ENCODE measurements at regions not wholly inside any gene's neighbourhood (a gene's known extent, or its start where the extent isn't known, plus 50 kb on each side); places are given as distances from the start of the nearest gene placed in this dataset.

DNA sequence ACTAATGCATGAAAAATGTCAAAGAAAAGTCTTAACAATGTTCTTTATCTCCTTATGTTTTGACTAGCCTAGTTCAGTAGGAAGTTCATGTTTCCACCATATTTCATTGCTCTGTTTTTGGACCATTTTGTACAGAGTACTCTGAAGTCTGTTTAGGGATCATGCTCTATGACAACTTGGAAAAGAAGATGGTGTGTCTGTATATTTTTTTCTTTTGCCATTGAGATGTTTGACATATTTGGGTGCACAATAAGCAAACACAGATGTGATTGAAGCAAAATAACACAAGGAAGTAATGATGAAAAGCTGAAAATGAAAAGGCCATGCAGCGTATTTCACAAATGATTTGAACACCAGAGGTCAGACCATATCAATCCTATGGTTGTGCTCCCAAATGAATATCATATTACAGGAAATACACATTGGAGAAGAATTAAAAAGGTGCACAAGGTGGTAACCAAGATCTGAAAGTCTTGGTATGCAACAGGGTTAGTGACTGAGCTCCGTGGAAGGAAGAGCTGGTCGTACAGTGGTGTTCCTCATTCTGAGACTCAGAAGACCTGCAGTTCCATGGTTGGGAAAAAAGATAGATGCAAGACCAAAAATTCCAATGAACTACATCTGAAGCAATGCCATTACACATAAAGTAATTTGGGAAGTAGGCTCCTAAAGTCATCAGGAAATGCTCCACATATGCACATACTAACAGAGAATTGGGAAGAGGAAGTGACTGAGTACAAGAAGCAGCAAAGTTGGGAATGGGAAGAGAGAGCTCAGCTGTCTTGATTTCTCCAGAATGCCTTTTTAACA, 463.5 kb downstream of the LMO4 start:
- Histone ChIP-seq H3K36me3 (ENCODE audit: control insufficient read depth in 4 of 4, insufficient read depth in 3 of 4, low read depth in 1 of 4, low read length in 3 of 4) (no peaks in the 10 kb centered on the region), H3K4me1 (ENCODE audit: control insufficient read depth in 4 of 4, insufficient read depth in 4 of 4, low read length in 3 of 4) (peaks cover 0 to 14% (median 13%) of the 10 kb centered on the region in 4 donors), H3K9me3 (ENCODE audit: control insufficient read depth in 4 of 4, low read length in 3 of 4) (no peaks in the 10 kb centered on the region), H3K9ac (ENCODE audit: low read depth in 1 of 2, low read length in 2 of 2) (no peak overlapping the region), H3K27me3 (ENCODE audit: control insufficient read depth in 4 of 4, insufficient read depth in 4 of 4, low read length in 3 of 4) (no peaks in the 10 kb centered on the region), H3K27ac (ENCODE audit: low read depth in 1 of 2, low read length in 2 of 2) (no peak overlapping the region), H3K4me3 (ENCODE audit: low read depth in 1 of 3, low read length in 3 of 3) (no peak overlapping the region)
- DNase-seq (ENCODE audit: low spot score), result no peak
- TF ChIP-seq, protein P1, sequence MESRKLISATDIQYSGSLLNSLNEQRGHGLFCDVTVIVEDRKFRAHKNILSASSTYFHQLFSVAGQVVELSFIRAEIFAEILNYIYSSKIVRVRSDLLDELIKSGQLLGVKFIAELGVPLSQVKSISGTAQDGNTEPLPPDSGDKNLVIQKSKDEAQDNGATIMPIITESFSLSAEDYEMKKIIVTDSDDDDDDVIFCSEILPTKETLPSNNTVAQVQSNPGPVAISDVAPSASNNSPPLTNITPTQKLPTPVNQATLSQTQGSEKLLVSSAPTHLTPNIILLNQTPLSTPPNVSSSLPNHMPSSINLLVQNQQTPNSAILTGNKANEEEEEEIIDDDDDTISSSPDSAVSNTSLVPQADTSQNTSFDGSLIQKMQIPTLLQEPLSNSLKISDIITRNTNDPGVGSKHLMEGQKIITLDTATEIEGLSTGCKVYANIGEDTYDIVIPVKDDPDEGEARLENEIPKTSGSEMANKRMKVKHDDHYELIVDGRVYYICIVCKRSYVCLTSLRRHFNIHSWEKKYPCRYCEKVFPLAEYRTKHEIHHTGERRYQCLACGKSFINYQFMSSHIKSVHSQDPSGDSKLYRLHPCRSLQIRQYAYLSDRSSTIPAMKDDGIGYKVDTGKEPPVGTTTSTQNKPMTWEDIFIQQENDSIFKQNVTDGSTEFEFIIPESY (IDR thresholded peaks at IDR 0.05), result no peak
- TF ChIP-seq RAD21 (IDR thresholded peaks at IDR 0.05), result peak in 1 of 2 donors; percentile 18
- WGBS, result 90% methylated on average over 3 of the region's 3 CpGs

DNA sequence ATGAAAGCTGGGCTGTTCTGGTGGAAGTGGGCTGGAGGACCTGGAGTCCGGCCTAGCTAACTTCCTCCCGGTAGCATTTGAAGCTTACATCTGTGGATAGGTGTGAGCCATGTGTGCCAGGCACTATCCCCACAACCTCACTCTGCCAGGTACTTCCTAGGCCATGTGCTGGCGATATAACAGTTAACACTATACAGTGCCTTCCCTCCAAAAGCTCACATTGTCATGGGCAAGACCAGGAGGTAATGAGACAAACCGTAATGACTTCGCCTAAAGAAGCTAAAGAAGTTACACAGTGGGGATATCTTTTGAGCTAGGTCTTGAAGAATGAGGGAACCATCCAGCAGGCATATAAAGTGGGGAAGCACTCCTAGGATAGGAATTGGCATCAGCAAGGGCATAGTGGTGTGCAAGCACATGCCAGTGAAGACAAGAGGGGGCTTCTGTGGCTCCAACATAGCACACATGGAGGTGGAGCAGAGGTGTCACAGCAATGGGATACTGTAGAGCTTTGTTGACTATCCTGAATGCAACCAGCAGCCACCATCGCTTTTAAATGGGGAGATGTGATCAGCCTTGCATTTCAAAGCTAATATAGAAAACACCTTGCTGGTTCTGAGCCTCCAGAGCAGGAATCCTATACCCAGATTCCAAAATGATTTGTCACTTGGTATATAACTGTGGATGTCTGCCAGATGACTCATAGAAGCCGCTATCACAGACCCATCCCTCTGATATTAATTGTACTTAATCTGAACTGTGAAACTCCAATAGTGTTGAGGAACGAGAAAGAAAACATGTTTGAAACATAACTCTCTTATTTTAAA, 466.3 kb downstream of the LMO4 start:
- 78% methylated on average over 8 of the region's 8 CpGs for WGBS
- DNase-seq (ENCODE audit: low spot score), result no peak
- TF ChIP-seq JUND (IDR thresholded peaks at IDR 0.05) (peak in 1 of 2 donors; percentile 32), SP1 (IDR thresholded peaks at IDR 0.05) (no peak), GABPA (IDR thresholded peaks at IDR 0.05 in 1 of 2, conservative IDR thresholded peaks at IDR 0.05 in 1 of 2) (no peak), RAD21 (IDR thresholded peaks at IDR 0.05) (no peak)

DNA sequence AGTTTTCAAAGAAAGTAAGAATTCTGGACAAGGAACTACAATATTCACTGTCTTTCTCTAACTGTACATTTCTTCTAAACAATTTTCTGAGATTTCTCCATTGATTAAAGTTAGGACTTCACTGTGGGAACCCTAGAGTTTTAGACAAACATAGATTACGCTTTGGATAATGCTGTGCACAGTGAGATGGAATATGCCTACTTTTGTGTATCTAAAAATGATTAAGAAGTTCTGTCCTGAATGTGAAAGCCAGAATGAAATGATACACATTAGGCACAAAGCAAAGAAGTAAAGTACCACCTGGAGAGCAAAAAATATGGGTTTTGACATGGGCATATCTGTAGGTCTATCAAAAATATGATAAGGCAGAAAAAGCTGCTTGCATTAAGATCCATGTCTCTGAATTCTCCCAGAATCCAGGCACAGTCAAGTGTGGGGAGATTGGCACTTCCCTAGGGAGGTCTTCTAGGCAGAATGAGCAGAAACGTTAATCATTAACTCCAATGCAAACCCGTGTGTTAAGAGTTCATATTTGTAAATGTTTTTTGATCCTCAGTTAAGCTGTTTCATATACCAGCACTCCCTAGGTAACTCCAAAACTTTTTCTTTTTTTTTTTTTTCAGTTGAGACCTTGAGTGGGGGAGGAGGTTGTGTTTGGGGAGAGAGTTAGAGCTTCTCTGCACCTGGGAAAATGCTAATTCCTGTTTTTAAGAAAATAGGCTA, 467.1 kb downstream of the LMO4 start:
- H3K4me3 ChIP-seq (ENCODE audit: low read depth in 1 of 3, low read length in 3 of 3), result no peak overlapping the region
- 29% methylated on average over 3 of the region's 3 CpGs for WGBS
- H3K27ac ChIP-seq (ENCODE audit: low read depth in 1 of 2, low read length in 2 of 2), result peak overlapping the region; percentile 25 to 54
- no peaks in the 10 kb centered on the region for H3K9me3 ChIP-seq (ENCODE audit: control insufficient read depth in 4 of 4, low read length in 3 of 4)
- DNase-seq (ENCODE audit: low spot score), result no peak
- H3K4me1 ChIP-seq (ENCODE audit: control insufficient read depth in 4 of 4, insufficient read depth in 4 of 4, low read length in 3 of 4), result peaks cover 0 to 14% (median 13%) of the 10 kb centered on the region in 4 donors
- no peaks in the 10 kb centered on the region for H3K27me3 ChIP-seq (ENCODE audit: control insufficient read depth in 4 of 4, insufficient read depth in 4 of 4, low read length in 3 of 4)
- TF ChIP-seq HNF4A (conservative IDR thresholded peaks at IDR 0.05), result peak in 1 of 2 donors; percentile 25
- no peak for TF ChIP-seq FOXA1 (IDR thresholded peaks at IDR 0.05)
- TF ChIP-seq RAD21 (IDR thresholded peaks at IDR 0.05), result peak in 1 of 2 donors; percentile 31
- TF ChIP-seq SP1 (IDR thresholded peaks at IDR 0.05), result peak; percentile 44
- TF ChIP-seq GABPA (IDR thresholded peaks at IDR 0.05 in 1 of 2, conservative IDR thresholded peaks at IDR 0.05 in 1 of 2), result no peak
- TF ChIP-seq RXRA (IDR thresholded peaks at IDR 0.05), result peak; percentile 40 to 59
- H3K36me3 ChIP-seq (ENCODE audit: control insufficient read depth in 4 of 4, insufficient read depth in 3 of 4, low read depth in 1 of 4, low read length in 3 of 4), result no peaks in the 10 kb centered on the region
- no peak overlapping the region for H3K9ac ChIP-seq (ENCODE audit: low read depth in 1 of 2, low read length in 2 of 2)

More for the DNA sequence above, 466.3 kb downstream of the LMO4 start:
- H3K9me3 ChIP-seq (ENCODE audit: control insufficient read depth in 4 of 4, low read length in 3 of 4), result no peaks in the 10 kb centered on the region
- no peaks in the 10 kb centered on the region for H3K27me3 ChIP-seq (ENCODE audit: control insufficient read depth in 4 of 4, insufficient read depth in 4 of 4, low read length in 3 of 4)
- no peak overlapping the region for H3K27ac ChIP-seq (ENCODE audit: low read depth in 1 of 2, low read length in 2 of 2)
- H3K36me3 ChIP-seq (ENCODE audit: control insufficient read depth in 4 of 4, insufficient read depth in 3 of 4, low read depth in 1 of 4, low read length in 3 of 4), result no peaks in the 10 kb centered on the region
- H3K9ac ChIP-seq (ENCODE audit: low read depth in 1 of 2, low read length in 2 of 2), result no peak overlapping the region
- H3K4me1 ChIP-seq (ENCODE audit: control insufficient read depth in 4 of 4, insufficient read depth in 4 of 4, low read length in 3 of 4), result peaks cover 0 to 14% (median 13%) of the 10 kb centered on the region in 4 donors
- no peak overlapping the region for H3K4me3 ChIP-seq (ENCODE audit: low read depth in 1 of 3, low read length in 3 of 3)
